Epithelial cell of esophagus (primary cell): ENCODE measurements at regions not wholly inside any gene's neighbourhood (a gene's known extent, or its start where the extent isn't known, plus 50 kb on each side); places are given as distances from the start of the nearest gene placed in this dataset.

ENCODE experiments used
- DNase-seq: peaks from one replicate; pipeline ENCODE4 v3.0.0; 2010; ENCODE audit warnings: low read depth
- H3K4me3 ChIP-seq: 2 replicates; pipeline ENCODE4 v1.5.1; 2011; ENCODE audit warnings: mild to moderate bottlenecking, low read length, control low read depth
- TF ChIP-seq, protein P1 (sequence below): IDR thresholded peaks from 2 replicates; pipeline ENCODE4 v1.5.1; 2011; ENCODE audit warnings: low read depth, mild to moderate bottlenecking, low read length, control low read depth, inconsistent platforms; ENCODE audit not compliant: insufficient read depth; ENCODE audit errors: missing control alignments

DNA sequence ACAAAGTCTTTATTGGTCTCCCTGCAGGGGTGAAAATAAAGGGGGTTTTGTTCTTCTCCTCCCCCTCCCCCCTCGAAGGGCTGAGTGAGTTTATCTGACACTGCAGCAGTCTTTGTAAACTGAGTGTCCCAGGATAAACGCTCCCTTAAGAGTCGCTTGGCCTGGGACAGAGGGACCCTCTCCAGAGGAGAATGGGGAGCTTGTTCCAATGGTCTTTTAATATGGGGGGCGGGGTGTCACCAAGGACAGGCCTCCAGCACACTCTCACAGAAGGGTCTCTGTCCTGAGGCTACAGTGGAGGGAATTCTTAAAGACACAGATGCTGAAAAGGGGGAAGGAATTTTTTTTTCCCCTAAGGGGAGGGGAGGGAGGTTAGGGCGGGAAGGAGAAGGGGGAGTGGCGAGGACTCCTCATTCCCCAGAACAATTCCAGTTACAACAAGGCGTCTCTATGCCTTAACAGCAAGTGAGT lies 455.5 kb downstream of the SOX9 start:
- TF ChIP-seq, protein P1, sequence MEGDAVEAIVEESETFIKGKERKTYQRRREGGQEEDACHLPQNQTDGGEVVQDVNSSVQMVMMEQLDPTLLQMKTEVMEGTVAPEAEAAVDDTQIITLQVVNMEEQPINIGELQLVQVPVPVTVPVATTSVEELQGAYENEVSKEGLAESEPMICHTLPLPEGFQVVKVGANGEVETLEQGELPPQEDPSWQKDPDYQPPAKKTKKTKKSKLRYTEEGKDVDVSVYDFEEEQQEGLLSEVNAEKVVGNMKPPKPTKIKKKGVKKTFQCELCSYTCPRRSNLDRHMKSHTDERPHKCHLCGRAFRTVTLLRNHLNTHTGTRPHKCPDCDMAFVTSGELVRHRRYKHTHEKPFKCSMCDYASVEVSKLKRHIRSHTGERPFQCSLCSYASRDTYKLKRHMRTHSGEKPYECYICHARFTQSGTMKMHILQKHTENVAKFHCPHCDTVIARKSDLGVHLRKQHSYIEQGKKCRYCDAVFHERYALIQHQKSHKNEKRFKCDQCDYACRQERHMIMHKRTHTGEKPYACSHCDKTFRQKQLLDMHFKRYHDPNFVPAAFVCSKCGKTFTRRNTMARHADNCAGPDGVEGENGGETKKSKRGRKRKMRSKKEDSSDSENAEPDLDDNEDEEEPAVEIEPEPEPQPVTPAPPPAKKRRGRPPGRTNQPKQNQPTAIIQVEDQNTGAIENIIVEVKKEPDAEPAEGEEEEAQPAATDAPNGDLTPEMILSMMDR, result no peak

DNA sequence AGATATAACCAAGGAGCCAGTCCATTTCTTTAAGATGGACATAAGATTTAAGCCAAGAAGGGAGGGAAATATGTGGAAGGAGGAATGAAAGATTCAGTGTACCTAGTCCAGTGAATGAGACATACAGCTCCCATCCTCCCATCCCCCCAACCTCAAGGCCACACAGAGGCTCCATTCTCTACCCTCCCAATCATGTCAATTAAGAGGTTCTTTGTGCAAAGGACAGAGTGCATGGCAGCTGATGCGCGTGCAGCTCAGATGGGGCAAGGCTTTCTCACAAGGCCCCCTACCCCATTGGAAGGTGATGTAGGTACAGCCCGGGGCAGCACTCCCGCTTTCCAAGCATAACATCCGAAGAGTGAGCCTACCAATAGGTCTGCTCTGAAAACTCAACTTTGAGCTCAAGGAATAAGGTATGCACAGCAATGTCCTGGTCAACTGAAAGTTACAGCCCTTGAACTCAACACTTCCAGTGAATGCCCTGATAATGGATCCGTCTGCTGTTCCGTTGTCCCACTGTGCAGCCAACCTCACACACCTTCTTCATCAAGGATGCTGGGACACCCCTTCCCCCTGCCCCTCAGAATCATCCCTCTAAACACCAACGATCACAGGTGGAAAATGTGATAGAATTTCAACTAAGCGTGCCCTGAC lies 458.1 kb downstream of the SOX9 start:
- TF ChIP-seq, protein P1, result no peak
- no peak for DNase-seq
- no peak overlapping the region for H3K4me3 ChIP-seq

More for the DNA sequence above, 455.5 kb downstream of the SOX9 start:
- no peak for DNase-seq
- no peak overlapping the region for H3K4me3 ChIP-seq

DNA sequence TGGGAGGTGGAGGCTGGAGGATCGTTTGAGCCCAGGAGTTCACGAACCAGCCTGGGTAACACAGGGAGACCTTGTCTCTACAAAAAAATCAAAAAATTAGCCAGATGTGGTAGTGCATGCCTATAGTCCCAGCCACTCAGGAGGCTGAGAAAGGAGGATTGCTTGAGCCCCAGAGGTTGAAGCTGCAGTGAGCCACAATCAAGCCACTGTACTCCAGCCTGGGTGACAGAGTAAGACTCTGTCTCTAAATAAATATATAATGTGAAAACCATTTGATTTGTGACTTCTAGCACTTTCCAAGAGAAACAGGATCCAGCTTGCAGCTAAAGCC lies 459.1 kb downstream of the SOX9 start:
- DNase-seq, result no peak
- no peak overlapping the region for H3K4me3 ChIP-seq
- TF ChIP-seq, protein P1, result no peak

DNA sequence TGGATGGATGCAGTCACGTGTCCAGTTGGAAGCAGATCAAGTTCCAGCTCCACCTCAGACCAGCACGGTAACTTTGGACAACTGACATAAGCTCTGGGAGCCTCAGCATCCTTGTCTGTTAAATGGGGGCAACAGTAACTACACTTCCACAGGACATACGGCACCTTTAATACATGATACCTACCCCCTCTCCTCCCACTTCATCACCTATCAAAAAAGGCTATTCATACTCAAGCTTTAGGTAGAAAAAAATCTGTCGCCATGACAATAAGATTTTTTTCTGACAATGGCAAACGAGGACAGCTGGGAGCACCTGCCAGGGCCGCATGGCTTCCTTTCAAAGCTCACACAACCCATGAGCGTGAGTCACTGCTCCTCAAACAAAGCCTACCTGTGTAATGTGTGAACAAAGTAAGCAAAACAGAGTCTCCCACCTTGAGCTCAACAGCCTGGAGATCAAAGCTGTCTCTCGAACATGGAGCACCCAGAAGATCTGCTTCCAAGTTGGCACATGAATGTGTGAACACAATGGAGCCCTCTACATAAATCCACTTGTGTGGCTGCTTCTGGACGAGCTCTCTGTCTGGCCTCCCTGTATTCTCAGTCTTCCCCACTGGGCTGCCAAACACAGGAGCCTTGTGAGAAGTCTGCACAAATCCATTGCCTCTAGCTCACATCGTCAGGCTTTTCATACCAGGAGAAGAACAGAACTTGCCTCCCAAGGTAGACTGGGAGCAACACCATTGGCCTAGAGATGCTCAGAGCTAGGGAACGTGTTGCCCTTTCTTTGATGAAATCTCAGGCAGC lies 459.7 kb downstream of the SOX9 start:
- DNase-seq, result peak; percentile 88
- TF ChIP-seq, protein P1, result peak; percentile 2
- H3K4me3 ChIP-seq, result no peak overlapping the region

DNA sequence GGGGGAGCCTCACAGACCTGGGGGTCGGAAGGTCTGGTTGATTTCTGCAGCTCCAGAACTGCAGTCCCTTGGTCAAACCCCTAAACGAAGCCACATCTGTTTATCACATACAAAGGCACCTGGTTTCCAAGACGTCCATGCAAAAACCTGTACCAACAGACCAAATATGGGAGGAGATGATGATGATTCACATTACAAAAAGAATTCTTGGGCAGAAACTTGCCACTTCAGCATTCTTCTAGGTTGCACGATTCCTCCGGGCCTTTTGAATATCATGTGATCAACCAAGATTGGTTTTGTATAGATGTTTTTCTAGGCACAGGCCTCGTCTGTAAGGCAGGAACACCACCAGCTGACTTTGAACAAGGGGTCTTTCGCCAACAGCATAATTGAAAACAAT lies 466.3 kb downstream of the SOX9 start:
- H3K4me3 ChIP-seq, result peak overlapping the region; percentile 99
- TF ChIP-seq, protein P1, result no peak
- DNase-seq, result peak; percentile 85

DNA sequence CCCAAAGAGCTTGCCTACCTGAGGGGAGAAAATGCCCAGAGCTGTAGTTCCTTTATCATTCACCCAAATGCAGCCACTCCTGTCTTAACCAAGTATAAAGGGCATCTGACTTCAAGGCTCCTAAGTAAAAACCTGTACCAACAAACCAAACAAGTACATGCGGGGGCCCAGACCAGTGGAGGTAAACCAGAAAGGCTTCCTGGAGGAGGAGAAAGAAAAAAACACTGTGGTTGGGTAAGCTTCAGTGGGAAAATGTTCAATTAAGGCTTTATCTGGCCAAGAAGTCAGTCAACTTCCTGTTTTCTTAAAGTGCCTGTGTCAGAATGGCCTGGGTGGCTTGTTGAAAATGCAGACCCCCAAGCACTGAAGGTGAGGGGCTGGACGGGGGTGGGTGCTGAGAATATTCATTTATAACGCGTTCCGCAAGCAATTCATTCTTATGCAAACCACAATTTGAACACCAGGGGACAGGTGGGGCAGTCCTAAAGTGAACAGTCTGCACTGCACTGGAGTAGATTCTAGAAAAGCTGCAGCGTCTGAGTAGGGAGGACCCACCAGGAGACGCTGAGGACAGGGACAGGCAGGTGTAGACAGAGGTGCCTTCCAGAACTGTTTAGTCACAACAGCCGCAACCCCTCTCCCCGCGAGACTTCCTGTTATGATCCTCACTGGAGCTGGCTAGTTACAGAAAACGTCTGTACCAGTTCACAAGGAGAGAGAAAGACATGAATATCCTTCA lies 467.1 kb downstream of the SOX9 start:
- peak overlapping the region; percentile 99 for H3K4me3 ChIP-seq
- TF ChIP-seq, protein P1, result no peak
- DNase-seq, result peak; percentile 83
